ENCODE measurements at regions not wholly inside any gene's neighbourhood (a gene's known extent, or its start where the extent isn't known, plus 50 kb on each side); places are given as distances from the start of the nearest gene placed in this dataset.

DNA sequence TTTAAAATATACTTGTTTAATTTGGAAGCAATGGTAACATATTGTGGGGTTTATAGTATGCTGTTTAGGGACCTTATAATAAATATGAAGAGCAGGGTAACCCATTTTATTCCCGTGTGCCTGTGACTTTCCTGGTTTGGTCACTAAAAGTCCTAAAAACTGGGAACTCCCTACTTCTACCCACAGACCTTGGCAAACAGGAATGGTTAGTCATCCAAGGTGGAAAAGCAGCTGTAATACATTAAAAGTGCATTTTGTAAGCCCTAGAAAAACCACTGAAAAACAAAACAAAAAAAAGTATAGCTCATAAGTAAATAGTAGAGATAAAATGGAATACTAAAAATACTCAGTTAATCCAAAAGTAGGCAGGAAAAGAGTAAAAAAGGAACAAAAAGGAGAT lies 538.9 kb downstream of the LMO4 start:
- no peak for DNase-seq (ENCODE audit: low read depth, low spot score)
- TF ChIP-seq, protein P1, sequence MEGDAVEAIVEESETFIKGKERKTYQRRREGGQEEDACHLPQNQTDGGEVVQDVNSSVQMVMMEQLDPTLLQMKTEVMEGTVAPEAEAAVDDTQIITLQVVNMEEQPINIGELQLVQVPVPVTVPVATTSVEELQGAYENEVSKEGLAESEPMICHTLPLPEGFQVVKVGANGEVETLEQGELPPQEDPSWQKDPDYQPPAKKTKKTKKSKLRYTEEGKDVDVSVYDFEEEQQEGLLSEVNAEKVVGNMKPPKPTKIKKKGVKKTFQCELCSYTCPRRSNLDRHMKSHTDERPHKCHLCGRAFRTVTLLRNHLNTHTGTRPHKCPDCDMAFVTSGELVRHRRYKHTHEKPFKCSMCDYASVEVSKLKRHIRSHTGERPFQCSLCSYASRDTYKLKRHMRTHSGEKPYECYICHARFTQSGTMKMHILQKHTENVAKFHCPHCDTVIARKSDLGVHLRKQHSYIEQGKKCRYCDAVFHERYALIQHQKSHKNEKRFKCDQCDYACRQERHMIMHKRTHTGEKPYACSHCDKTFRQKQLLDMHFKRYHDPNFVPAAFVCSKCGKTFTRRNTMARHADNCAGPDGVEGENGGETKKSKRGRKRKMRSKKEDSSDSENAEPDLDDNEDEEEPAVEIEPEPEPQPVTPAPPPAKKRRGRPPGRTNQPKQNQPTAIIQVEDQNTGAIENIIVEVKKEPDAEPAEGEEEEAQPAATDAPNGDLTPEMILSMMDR (IDR thresholded peaks at IDR 0.05) = no peak
- TF ChIP-seq, protein P2, sequence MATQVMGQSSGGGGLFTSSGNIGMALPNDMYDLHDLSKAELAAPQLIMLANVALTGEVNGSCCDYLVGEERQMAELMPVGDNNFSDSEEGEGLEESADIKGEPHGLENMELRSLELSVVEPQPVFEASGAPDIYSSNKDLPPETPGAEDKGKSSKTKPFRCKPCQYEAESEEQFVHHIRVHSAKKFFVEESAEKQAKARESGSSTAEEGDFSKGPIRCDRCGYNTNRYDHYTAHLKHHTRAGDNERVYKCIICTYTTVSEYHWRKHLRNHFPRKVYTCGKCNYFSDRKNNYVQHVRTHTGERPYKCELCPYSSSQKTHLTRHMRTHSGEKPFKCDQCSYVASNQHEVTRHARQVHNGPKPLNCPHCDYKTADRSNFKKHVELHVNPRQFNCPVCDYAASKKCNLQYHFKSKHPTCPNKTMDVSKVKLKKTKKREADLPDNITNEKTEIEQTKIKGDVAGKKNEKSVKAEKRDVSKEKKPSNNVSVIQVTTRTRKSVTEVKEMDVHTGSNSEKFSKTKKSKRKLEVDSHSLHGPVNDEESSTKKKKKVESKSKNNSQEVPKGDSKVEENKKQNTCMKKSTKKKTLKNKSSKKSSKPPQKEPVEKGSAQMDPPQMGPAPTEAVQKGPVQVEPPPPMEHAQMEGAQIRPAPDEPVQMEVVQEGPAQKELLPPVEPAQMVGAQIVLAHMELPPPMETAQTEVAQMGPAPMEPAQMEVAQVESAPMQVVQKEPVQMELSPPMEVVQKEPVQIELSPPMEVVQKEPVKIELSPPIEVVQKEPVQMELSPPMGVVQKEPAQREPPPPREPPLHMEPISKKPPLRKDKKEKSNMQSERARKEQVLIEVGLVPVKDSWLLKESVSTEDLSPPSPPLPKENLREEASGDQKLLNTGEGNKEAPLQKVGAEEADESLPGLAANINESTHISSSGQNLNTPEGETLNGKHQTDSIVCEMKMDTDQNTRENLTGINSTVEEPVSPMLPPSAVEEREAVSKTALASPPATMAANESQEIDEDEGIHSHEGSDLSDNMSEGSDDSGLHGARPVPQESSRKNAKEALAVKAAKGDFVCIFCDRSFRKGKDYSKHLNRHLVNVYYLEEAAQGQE (IDR thresholded peaks at IDR 0.05; ENCODE audit: insufficient read depth in 1 of 2, low read depth in 2 of 2, low read length in 1 of 2) = no peak
- TF ChIP-seq SIN3A (IDR thresholded peaks at IDR 0.05; ENCODE audit: borderline replicate concordance, insufficient read depth, low read depth, low read length) (no peak), POLR2AphosphoS5 (IDR thresholded peaks at IDR 0.05; ENCODE audit: low read depth, low read length) (no peak), TCF7L2 (IDR thresholded peaks at IDR 0.05; ENCODE audit: low read depth, low read length) (no peak)

DNA sequence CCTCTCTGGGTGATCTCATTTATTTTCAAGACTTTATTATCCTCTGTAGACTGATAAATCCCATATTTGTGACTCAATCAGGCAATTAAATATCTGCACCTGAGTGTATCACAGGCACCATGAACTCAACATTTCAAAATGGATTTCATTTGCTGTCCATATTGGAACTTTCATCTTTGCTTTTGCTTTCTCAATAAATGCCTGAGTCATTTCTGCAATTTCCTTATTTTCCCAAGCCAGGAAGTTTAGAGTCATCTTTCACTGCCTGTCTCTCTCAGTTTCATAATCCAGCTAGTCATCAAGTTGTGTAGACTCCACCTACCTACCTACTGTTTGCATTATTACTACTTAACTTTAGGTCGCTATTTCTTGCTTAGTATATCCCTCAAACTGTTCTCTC lies 540.9 kb downstream of the LMO4 start:
- no peaks in the 10 kb centered on the region for H3K27me3 ChIP-seq (ENCODE audit: control insufficient read depth, insufficient read depth, low read length)
- no TSS peak for BruUV-seq (replicated peaks)
- H3K9me3 ChIP-seq (ENCODE audit: control insufficient read depth, insufficient read depth, low read depth, low read length) = peaks cover 4% of the 10 kb centered on the region; the same call in 1 of the 2 replicates
- no peaks in the 10 kb centered on the region for H3K36me3 ChIP-seq (ENCODE audit: control insufficient read depth, insufficient read depth, low read length)
- H3K27ac ChIP-seq (ENCODE audit: low read length) = no peak overlapping the region
- H3K4me3 ChIP-seq (ENCODE audit: low read depth in 2 of 2, low read length in 2 of 2) = no peak overlapping the region
- no peak for ATAC-seq
- ChIA-PET CTCF (no interaction called here), POLR2A (no interaction called here)
- no peak for DNase-seq (ENCODE audit: low read depth, low spot score)
- no peaks in the 10 kb centered on the region for H3K4me1 ChIP-seq (ENCODE audit: control insufficient read depth, insufficient read depth, low read length)
- intact Hi-C loops (cut with micrococcal nuclease; ENCODE audit: unreplicated experiment) (no loop called here), in situ Hi-C loops (cut with HindIII; ENCODE audit: low pct_unique_long_range_greater_than_20kb, low sequenced_read_pairs) (no loop called here)
- TF ChIP-seq, protein P2 (IDR thresholded peaks at IDR 0.05; ENCODE audit: insufficient read depth in 1 of 2, low read depth in 2 of 2, low read length in 1 of 2) = no peak

More for the DNA sequence above, 538.9 kb downstream of the LMO4 start:
- no peak overlapping the region for H3K4me3 ChIP-seq (ENCODE audit: low read depth in 2 of 2, low read length in 2 of 2)
- in situ Hi-C loops (cut with HindIII; ENCODE audit: low pct_unique_long_range_greater_than_20kb, low sequenced_read_pairs) (no loop called here), intact Hi-C loops (cut with micrococcal nuclease; ENCODE audit: unreplicated experiment) (no loop called here)
- H3K4me1 ChIP-seq (ENCODE audit: control insufficient read depth, insufficient read depth, low read length) = no peaks in the 10 kb centered on the region
- no peak for ATAC-seq
- no peaks in the 10 kb centered on the region for H3K36me3 ChIP-seq (ENCODE audit: control insufficient read depth, insufficient read depth, low read length)
- ChIA-PET CTCF (no interaction called here), POLR2A (interaction anchor here (0.6 kb wide), 1 partner anchor 162 kb away, joined by 3 read pairs; no protein-coding TSS in a partner anchor)
- peaks cover 4% of the 10 kb centered on the region; the same call in 1 of the 2 replicates for H3K9me3 ChIP-seq (ENCODE audit: control insufficient read depth, insufficient read depth, low read depth, low read length)
- H3K27me3 ChIP-seq (ENCODE audit: control insufficient read depth, insufficient read depth, low read length) = no peaks in the 10 kb centered on the region
- no peak overlapping the region for H3K27ac ChIP-seq (ENCODE audit: low read length)
- BruUV-seq (replicated peaks) = no TSS peak

Data from Panc1 (cell line).